Testis (tissue), 2 donors: ENCODE measurements at regions not wholly inside any gene's neighbourhood (a gene's known extent, or its start where the extent isn't known, plus 50 kb on each side); places are given as distances from the start of the nearest gene placed in this dataset.
"Not testable (repeated sequence)": the region's sequence is repeated elsewhere in the genome, so short reads cannot be mapped to it uniquely, and the experiment has no call there.

Experiments
- DNase-seq: peaks from one replicate; pipeline ENCODE4 v3.0.0-alpha.2; 2019
- H3K27ac ChIP-seq, 2 donors: fragments of 200-600 bp; sonication (generic); one replicate each; pipeline ENCODE4 v1.5.1; 2019
- H3K27me3 ChIP-seq: fragments of 200-600 bp; sonication (generic); one replicate; pipeline ENCODE4 v1.5.1; 2019
- H3K36me3 ChIP-seq: fragments of 200-600 bp; sonication (generic); one replicate; pipeline ENCODE4 v1.5.1; 2017; ENCODE audit warnings: low read depth; ENCODE audit errors: missing control alignments
- H3K4me1 ChIP-seq: fragments of 200-600 bp; sonication (generic); one replicate; pipeline ENCODE4 v1.5.1; 2019
- H3K4me3 ChIP-seq, 2 donors: fragments of 200-600 bp; sonication (generic); one replicate each; pipeline ENCODE4 v1.5.1; 2017 to 2019
- H3K9me3 ChIP-seq: fragments of 200-600 bp; sonication (generic); one replicate; pipeline ENCODE4 v1.5.1; 2017
- CTCF ChIP-seq, 3 experiments: fragments of 450-650 bp in 2 of 3; fragments of 200-600 bp in 1 of 3; sonication (generic) in 1 of 3; IDR thresholded peaks; one replicate each; pipeline ENCODE4 v1.5.1; 2016 to 2019; ENCODE audit warnings: antibody characterized with exemption in 3 of 3, mild to moderate bottlenecking in 2 of 3, moderate library complexity in 1 of 3
- POLR2A ChIP-seq: fragments of 450-650 bp; IDR thresholded peaks from one replicate; pipeline ENCODE4 v1.6.1; 2017; ENCODE audit warnings: antibody characterized with exemption, mild to moderate bottlenecking, moderate library complexity
- WGBS, 2 donors: methylation state at CpG; one replicate each; pipeline ENCODE4 v1.1.5; 2018; 5-methylcytosine and 5-hydroxymethylcytosine counted together
- intact Hi-C: fragments of 100-400 bp; cut with DNase I; formaldehyde crosslinking; loops from one replicate; pipeline ENCODE4 v1.15.1; 2023; ENCODE audit warnings: low total_unique reads

GRCh38 chr1:238336531-238336930 lies 445.8 kb upstream of the ZP4 start:
- H3K36me3 ChIP-seq, result no peaks in the 10 kb centered on the region
- no peaks in the 10 kb centered on the region for H3K27me3 ChIP-seq
- intact Hi-C loops, result no loop called here
- WGBS, 2 donors, result 57 to 68% methylated on average over 7 of the region's 7 CpGs
- H3K4me1 ChIP-seq, result no peaks in the 10 kb centered on the region
- no peaks in the 10 kb centered on the region for H3K9me3 ChIP-seq
- no peak for DNase-seq
- no peak for TF ChIP-seq POLR2A
- no peak overlapping the region for H3K27ac ChIP-seq
- no peak overlapping the region for H3K4me3 ChIP-seq

- Histone ChIP-seq H3K9me3 (no peaks in the 10 kb centered on the region), H3K36me3 (no peaks in the 10 kb centered on the region), H3K27me3 (no peaks in the 10 kb centered on the region), H3K4me3 (no peak overlapping the region), H3K4me1 (no peaks in the 10 kb centered on the region), H3K27ac (no peak overlapping the region)
- 87 to 95% methylated on average over 1 of the region's 1 CpG for WGBS, 2 donors
- TF ChIP-seq POLR2A (no peak), CTCF (IDR thresholded peaks at IDR 0.05) (no peak)
- intact Hi-C loops, result no loop called here
- no peak for DNase-seq
These were observed 443.4 kb upstream of the ZP4 start for GRCh38 chr1:238334170-238334569.

GRCh38 chr1:238331557-238331956 lies 440.8 kb upstream of the ZP4 start:
- intact Hi-C loops, result no loop called here
- Histone ChIP-seq H3K9me3 (no peaks in the 10 kb centered on the region), H3K27me3 (no peaks in the 10 kb centered on the region), H3K36me3 (no peaks in the 10 kb centered on the region), H3K27ac (no peak overlapping the region), H3K4me1 (no peaks in the 10 kb centered on the region), H3K4me3 (no peak overlapping the region)
- TF ChIP-seq CTCF (IDR thresholded peaks at IDR 0.05) (no peak), POLR2A (no peak)
- DNase-seq, result no peak

- TF ChIP-seq CTCF (IDR thresholded peaks at IDR 0.05) (no peak), POLR2A (no peak)
- DNase-seq, result no peak
- H3K27me3 ChIP-seq, result no peaks in the 10 kb centered on the region
- H3K4me3 ChIP-seq, result no peak overlapping the region
- H3K9me3 ChIP-seq, result no peaks in the 10 kb centered on the region
- WGBS, 2 donors, result 53 to 59% methylated on average over 1 of the region's 1 CpG
- no peaks in the 10 kb centered on the region for H3K4me1 ChIP-seq
- intact Hi-C loops, result no loop called here
- H3K36me3 ChIP-seq, result no peaks in the 10 kb centered on the region
- no peak overlapping the region for H3K27ac ChIP-seq
These were observed 438.9 kb upstream of the ZP4 start for GRCh38 chr1:238329671-238330070.

GRCh38 chr1:238327033-238327432 lies 436.3 kb upstream of the ZP4 start:
- intact Hi-C loops, H3K36me3 ChIP-seq, H3K27ac ChIP-seq, H3K27me3 ChIP-seq, H3K9me3 ChIP-seq, DNase-seq, H3K4me1 ChIP-seq: not testable (repeated sequence)
- 84 to 89% methylated on average over 20 to 21 of the region's 22 CpGs for WGBS, 2 donors
- peak overlapping the region in 1 of 2 donors; percentile 13 for H3K4me3 ChIP-seq

- H3K36me3 ChIP-seq, intact Hi-C loops: not testable (repeated sequence)
- WGBS, 2 donors, result 79 to 95% methylated on average over 9 of the region's 9 CpGs
These were observed 435.8 kb upstream of the ZP4 start for GRCh38 chr1:238326479-238326878.

More at GRCh38 chr1:238326479-238326878, 435.8 kb upstream of the ZP4 start:
- H3K4me3 ChIP-seq, DNase-seq, H3K4me1 ChIP-seq, H3K27me3 ChIP-seq, H3K9me3 ChIP-seq, H3K27ac ChIP-seq: not testable (repeated sequence)
